ENCODE measurements at regions not wholly inside any gene's neighbourhood (a gene's known extent, or its start where the extent isn't known, plus 50 kb on each side); places are given as distances from the start of the nearest gene placed in this dataset.
"Not testable (repeated sequence)": the region's sequence is repeated elsewhere in the genome, so short reads cannot be mapped to it uniquely, and the experiment has no call there.

GRCh38 chr7:19963695-19964094 is 190.3 kb upstream of the TMEM196 start:
- no peak overlapping the region for H3K4me3 Mint-ChIP-seq
- CTCF ChIA-PET, result no interaction called here
- no peak for DNase-seq
- no peak overlapping the region for H3K27ac Mint-ChIP-seq
- H3K36me3 Mint-ChIP-seq (ENCODE audit: low read depth), result no peaks in the 10 kb centered on the region
- no peaks in the 10 kb centered on the region for H3K27me3 Mint-ChIP-seq
- no peaks in the 10 kb centered on the region for H3K4me1 Mint-ChIP-seq
- POLR2A ChIA-PET, result no interaction called here
- H3K9me3 Mint-ChIP-seq, result no peaks in the 10 kb centered on the region

DNA sequence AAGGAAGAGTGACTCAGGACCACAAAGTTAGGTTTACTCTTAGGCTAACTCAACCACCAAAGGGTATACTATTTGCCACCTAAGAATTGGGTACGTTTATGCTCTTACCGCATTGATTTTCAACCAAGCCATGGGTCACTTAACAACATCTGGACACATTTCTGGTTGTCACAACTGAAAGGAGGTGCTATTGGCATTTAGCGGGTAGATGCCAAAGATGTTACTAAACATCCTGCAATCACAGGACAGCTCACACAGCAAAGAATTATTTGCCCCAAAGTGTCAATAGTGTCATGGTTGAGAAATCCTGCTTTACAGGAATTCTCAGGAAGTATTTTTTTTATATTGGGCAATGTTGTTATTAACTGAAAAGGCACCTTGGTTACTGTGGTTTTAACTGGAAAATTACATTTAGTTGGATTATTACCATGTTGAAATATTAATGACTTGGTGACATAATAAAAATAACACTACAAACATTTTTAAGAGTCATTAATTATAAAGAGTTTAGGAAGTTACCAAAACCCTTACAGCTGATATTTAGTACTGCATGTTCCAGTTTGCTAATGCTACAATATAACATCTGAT is 185.0 kb upstream of the TMEM196 start:
- CTCF ChIA-PET, result no interaction called here
- H3K4me3 Mint-ChIP-seq, result no peak overlapping the region
- POLR2A ChIA-PET, result no interaction called here
- H3K4me1 Mint-ChIP-seq, result no peaks in the 10 kb centered on the region
- H3K27ac Mint-ChIP-seq, result no peak overlapping the region
- no peaks in the 10 kb centered on the region for H3K27me3 Mint-ChIP-seq
- DNase-seq, result no peak
- no peaks in the 10 kb centered on the region for H3K36me3 Mint-ChIP-seq (ENCODE audit: low read depth)
- no peaks in the 10 kb centered on the region for H3K9me3 Mint-ChIP-seq

DNA sequence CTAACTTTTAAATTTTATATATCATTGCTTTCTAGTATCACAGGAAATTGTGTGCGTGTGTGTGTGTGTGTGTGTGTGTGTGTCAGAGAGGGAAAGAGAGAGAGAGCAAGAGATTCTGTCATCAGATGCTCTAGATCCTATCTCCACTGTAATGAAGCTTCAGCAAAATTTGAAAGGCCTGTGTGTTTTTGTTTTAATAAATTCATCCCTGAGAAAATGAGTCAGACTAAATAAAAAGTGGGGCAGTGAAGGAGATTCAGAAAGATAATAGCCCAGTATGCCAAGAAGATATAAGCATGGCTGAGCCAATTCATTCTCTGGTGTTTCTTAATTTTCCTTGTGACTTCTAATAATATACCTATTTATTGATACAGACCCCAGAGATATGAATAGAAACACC is 184.2 kb upstream of the TMEM196 start:
- H3K27me3 Mint-ChIP-seq, result no peaks in the 10 kb centered on the region
- H3K36me3 Mint-ChIP-seq (ENCODE audit: low read depth), result no peaks in the 10 kb centered on the region
- no peak overlapping the region for H3K27ac Mint-ChIP-seq
- peaks cover 4% of the 10 kb centered on the region for H3K9me3 Mint-ChIP-seq
- H3K4me1 Mint-ChIP-seq, result no peaks in the 10 kb centered on the region
- ChIA-PET CTCF (no interaction called here), POLR2A (no interaction called here)
- no peak overlapping the region for H3K4me3 Mint-ChIP-seq
- DNase-seq, result no peak

- H3K36me3 Mint-ChIP-seq (ENCODE audit: low read depth); DNase-seq; H3K4me3 Mint-ChIP-seq; POLR2A ChIA-PET; H3K4me1 Mint-ChIP-seq; H3K27me3 Mint-ChIP-seq; CTCF ChIA-PET; H3K27ac Mint-ChIP-seq: not testable (repeated sequence)
- H3K9me3 Mint-ChIP-seq, result peaks cover 12% of the 10 kb centered on the region
Observed at GRCh38 chr7:19954166-19954565, 180.7 kb upstream of the TMEM196 start.

- H3K27ac Mint-ChIP-seq; H3K27me3 Mint-ChIP-seq; CTCF ChIA-PET; H3K36me3 Mint-ChIP-seq (ENCODE audit: low read depth); POLR2A ChIA-PET; DNase-seq; H3K4me1 Mint-ChIP-seq; H3K4me3 Mint-ChIP-seq: not testable (repeated sequence)
- H3K9me3 Mint-ChIP-seq, result peaks cover 18% of the 10 kb centered on the region
Observed at GRCh38 chr7:19953411-19953810, 180.0 kb upstream of the TMEM196 start.

GRCh38 chr7:19948160-19948559 is 174.7 kb upstream of the TMEM196 start:
- Mint-ChIP-seq H3K27me3 (no peaks in the 10 kb centered on the region), H3K27ac (no peak overlapping the region), H3K4me3 (no peak overlapping the region), H3K36me3 (ENCODE audit: low read depth) (no peaks in the 10 kb centered on the region), H3K4me1 (no peaks in the 10 kb centered on the region), H3K9me3 (peaks cover 21% of the 10 kb centered on the region)
- ChIA-PET POLR2A (no interaction called here), CTCF (no interaction called here)
- DNase-seq, result no peak

GRCh38 chr7:19944363-19945120 is 171.1 kb upstream of the TMEM196 start:
- POLR2A ChIA-PET, result no interaction called here
- H3K4me3 Mint-ChIP-seq, result no peak overlapping the region
- CTCF ChIA-PET, result no interaction called here
- no peaks in the 10 kb centered on the region for H3K27me3 Mint-ChIP-seq
- H3K4me1 Mint-ChIP-seq, result no peaks in the 10 kb centered on the region
- H3K36me3 Mint-ChIP-seq (ENCODE audit: low read depth), result no peaks in the 10 kb centered on the region
- peaks cover 13% of the 10 kb centered on the region for H3K9me3 Mint-ChIP-seq
- no peak for DNase-seq
- H3K27ac Mint-ChIP-seq, result no peak overlapping the region

- POLR2A ChIA-PET, result no interaction called here
- no peaks in the 10 kb centered on the region for H3K4me1 Mint-ChIP-seq
Observed at GRCh38 chr7:19939746-19940145, 166.3 kb upstream of the TMEM196 start.

GRCh38 chr7:19932549-19933249 is 159.3 kb upstream of the TMEM196 start:
- H3K4me3 Mint-ChIP-seq, result no peak overlapping the region
- H3K27ac Mint-ChIP-seq, result no peak overlapping the region
- H3K4me1 Mint-ChIP-seq, result no peaks in the 10 kb centered on the region
- DNase-seq, result no peak
- H3K36me3 Mint-ChIP-seq (ENCODE audit: low read depth), result no peaks in the 10 kb centered on the region
- H3K9me3 Mint-ChIP-seq, result peaks cover 7% of the 10 kb centered on the region
- POLR2A ChIA-PET, result no interaction called here
- H3K27me3 Mint-ChIP-seq, result no peaks in the 10 kb centered on the region
- CTCF ChIA-PET, result no interaction called here

More at GRCh38 chr7:19939746-19940145, 166.3 kb upstream of the TMEM196 start:
- no peak for DNase-seq
- CTCF ChIA-PET, result no interaction called here
- Mint-ChIP-seq H3K4me3 (no peak overlapping the region), H3K27me3 (no peaks in the 10 kb centered on the region), H3K36me3 (ENCODE audit: low read depth) (no peaks in the 10 kb centered on the region), H3K9me3 (peaks cover 3% of the 10 kb centered on the region), H3K27ac (no peak overlapping the region)

DNA sequence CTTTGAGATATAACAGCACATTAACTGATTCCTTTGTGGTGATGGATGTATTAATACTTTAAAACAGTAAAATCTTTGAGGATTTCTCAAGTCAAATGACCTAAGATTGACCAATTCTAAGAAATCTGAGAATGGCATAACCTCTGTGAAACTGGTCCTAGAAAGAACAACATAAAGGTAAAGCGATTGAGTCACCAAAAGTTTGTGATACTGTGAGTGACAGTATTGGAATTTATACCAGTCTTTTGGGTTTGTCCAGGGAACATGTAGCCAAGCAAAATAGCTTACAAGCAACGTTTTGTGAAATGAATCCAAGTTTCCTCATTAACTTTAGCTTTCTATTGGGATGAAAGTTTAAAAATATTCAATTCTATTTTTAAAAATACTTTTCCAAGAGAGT is 157.4 kb upstream of the TMEM196 start:
- no peak for DNase-seq
- ChIA-PET POLR2A (no interaction called here), CTCF (no interaction called here)
- H3K36me3 Mint-ChIP-seq (ENCODE audit: low read depth), result no peaks in the 10 kb centered on the region
- H3K9me3 Mint-ChIP-seq, result peaks cover 7% of the 10 kb centered on the region
- H3K27me3 Mint-ChIP-seq, result no peaks in the 10 kb centered on the region
- H3K4me3 Mint-ChIP-seq, result no peak overlapping the region
- no peak overlapping the region for H3K27ac Mint-ChIP-seq
- no peaks in the 10 kb centered on the region for H3K4me1 Mint-ChIP-seq

DNA sequence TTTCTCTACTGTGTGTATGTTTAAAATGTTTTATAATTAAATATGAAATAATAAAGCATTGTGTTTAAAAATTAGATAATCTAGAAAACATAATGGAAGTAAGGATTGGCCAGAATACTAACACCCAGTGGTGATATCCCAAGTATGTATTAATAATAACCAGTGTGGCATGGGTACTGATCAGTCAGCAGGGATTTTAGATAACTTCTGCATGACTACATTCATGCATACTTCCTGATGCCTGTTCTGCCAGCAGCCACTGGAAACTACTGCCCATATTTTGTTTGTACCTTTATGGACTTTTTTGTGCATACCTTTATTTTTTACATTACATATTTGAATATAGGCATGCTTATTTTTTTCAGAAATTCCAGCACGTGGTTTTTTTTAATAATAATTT is 156.6 kb upstream of the TMEM196 start:
- CTCF ChIA-PET, result no interaction called here
- no peak overlapping the region for H3K27ac Mint-ChIP-seq
- no peaks in the 10 kb centered on the region for H3K4me1 Mint-ChIP-seq
- no peaks in the 10 kb centered on the region for H3K27me3 Mint-ChIP-seq
- H3K36me3 Mint-ChIP-seq (ENCODE audit: low read depth), result no peaks in the 10 kb centered on the region
- POLR2A ChIA-PET, result no interaction called here
- no peak for DNase-seq
- H3K9me3 Mint-ChIP-seq, result peaks cover 4% of the 10 kb centered on the region
- no peak overlapping the region for H3K4me3 Mint-ChIP-seq

- ChIA-PET POLR2A (no interaction called here), CTCF (no interaction called here)
- peaks cover 4% of the 10 kb centered on the region for H3K9me3 Mint-ChIP-seq
- no peak overlapping the region for H3K4me3 Mint-ChIP-seq
- DNase-seq, result no peak
- no peaks in the 10 kb centered on the region for H3K27me3 Mint-ChIP-seq
- no peaks in the 10 kb centered on the region for H3K36me3 Mint-ChIP-seq (ENCODE audit: low read depth)
- no peaks in the 10 kb centered on the region for H3K4me1 Mint-ChIP-seq
- no peak overlapping the region for H3K27ac Mint-ChIP-seq
Observed at GRCh38 chr7:19928247-19928646, 154.8 kb upstream of the TMEM196 start.

- Mint-ChIP-seq H3K36me3 (ENCODE audit: low read depth) (no peaks in the 10 kb centered on the region), H3K27ac (no peak overlapping the region), H3K27me3 (no peaks in the 10 kb centered on the region), H3K4me3 (no peak overlapping the region), H3K9me3 (peaks cover 2% of the 10 kb centered on the region), H3K4me1 (no peaks in the 10 kb centered on the region)
- ChIA-PET POLR2A (no interaction called here), CTCF (no interaction called here)
- DNase-seq, result no peak
Observed at GRCh38 chr7:19920705-19921104, 147.3 kb upstream of the TMEM196 start.

- H3K4me1 Mint-ChIP-seq, result no peaks in the 10 kb centered on the region
- H3K9me3 Mint-ChIP-seq, result peaks cover 2% of the 10 kb centered on the region
- H3K4me3 Mint-ChIP-seq, result no peak overlapping the region
- H3K36me3 Mint-ChIP-seq (ENCODE audit: low read depth), result no peaks in the 10 kb centered on the region
- no peak for DNase-seq
- CTCF ChIA-PET, result interaction anchor here (0.6 kb wide), 1 partner anchor 172 kb away, joined by 4 read pairs; no protein-coding TSS in a partner anchor
- POLR2A ChIA-PET, result no interaction called here
- H3K27me3 Mint-ChIP-seq, result no peaks in the 10 kb centered on the region
- H3K27ac Mint-ChIP-seq, result no peak overlapping the region
Observed at GRCh38 chr7:19920166-19920565, 146.7 kb upstream of the TMEM196 start.
